GM03348 (cell line): ENCODE measurements at regions not wholly inside any gene's neighbourhood (a gene's known extent, or its start where the extent isn't known, plus 50 kb on each side); places are given as distances from the start of the nearest gene placed in this dataset.
"Not testable (repeated sequence)": the region's sequence is repeated elsewhere in the genome, so short reads cannot be mapped to it uniquely, and the experiment has no call there.

Source experiments
- DNase-seq: peaks from one replicate; pipeline ENCODE4 v3.0.0; 2012; ENCODE audit warnings: low spot score

DNA sequence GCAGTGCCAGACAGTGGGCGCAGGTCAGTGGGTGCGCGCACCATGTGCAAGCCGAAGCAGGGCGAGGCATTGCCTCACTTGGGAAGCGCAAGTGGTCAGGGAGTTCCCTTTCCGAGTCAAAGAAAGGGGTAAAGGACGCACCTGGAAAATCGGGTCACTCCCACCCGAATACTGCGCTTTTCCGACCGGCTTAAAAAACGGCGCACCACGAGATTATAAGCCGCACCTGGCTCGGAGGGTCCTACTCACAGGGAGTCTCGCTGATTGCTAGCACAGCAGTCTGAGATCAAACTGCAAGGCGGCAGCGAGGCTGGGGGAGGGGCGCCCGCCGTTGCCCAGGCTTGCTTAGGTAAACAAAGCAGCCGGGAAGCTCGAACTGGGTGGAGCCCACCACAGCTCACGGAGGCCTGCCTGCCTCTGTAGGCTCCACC, 77.9 kb downstream of the NR4A2 start:
- DNase-seq = not testable (repeated sequence)

GRCh38 chr2:156253765-156254164, 78.8 kb downstream of the NR4A2 start:
- DNase-seq = no peak

DNA sequence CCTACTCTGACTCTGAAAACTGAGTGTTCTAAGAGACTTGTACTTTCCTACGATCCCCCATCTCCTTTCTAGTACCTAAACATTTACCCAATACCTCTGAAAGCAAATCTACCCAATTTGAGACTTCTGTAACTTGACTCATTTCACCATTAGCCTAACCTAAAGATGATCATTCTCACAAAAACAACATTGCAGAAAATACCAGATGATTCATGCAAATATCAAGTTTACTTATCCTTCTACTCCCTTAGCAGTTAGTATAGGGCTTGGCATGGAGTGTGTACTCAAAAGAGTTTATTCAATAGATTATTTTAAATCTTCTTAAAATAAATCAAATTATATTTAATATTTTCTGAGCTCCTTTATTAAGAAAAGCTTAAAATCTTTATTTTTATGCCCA, 89.6 kb downstream of the NR4A2 start:
- DNase-seq = no peak

DNA sequence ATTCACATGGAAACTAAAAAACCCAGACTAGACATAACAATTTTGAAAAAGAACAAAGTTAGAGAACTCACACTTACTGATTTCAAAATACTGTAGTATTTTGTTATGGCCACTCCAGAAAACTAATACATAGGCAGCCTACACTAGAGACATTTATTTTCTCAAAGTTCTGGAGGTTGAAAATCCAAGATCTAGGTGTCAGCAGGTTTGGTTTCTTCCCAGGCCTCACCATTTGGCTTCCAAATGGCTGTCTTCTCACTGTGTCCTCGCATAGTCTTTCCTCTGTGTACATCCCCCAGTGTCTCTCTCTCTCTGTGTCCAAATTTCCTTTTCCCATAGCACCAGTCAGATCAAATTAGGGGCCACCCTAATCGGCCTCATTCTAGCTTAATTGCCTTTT, 95.0 kb downstream of the NR4A2 start:
- no peak for DNase-seq

DNA sequence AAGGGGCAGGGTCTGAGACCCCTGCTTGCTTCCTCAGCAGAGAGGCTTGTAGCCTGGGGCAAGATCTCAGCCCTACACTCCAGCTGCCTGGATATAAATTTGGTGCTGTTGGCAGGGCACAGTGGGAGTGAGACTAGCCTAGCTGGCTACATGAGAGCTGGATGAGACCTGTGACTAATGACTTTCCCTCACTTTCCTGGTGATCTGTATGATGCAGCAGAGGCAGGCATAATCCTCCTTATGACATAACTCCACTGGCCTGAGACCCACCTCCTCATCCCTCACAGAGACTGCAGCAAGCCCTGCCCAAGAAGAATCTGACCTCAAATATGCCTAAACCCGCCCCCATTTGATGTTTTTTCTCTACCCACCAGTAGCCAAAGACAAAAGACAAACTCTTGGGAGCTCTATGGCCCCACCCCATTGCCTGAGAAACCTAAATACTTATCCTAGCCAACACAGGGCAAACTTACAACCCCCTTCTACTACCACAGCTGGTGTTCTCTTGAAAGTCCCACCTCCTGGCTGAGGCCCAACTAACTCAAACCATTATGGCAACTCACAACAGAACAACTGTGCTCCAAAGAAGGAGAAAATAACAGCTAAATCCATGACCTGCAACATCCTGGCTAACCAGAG, 102.7 kb downstream of the NR4A2 start:
- no peak for DNase-seq

- not testable (repeated sequence) for DNase-seq
These were observed 109.2 kb downstream of the NR4A2 start for GRCh38 chr2:156223328-156223727.

DNA sequence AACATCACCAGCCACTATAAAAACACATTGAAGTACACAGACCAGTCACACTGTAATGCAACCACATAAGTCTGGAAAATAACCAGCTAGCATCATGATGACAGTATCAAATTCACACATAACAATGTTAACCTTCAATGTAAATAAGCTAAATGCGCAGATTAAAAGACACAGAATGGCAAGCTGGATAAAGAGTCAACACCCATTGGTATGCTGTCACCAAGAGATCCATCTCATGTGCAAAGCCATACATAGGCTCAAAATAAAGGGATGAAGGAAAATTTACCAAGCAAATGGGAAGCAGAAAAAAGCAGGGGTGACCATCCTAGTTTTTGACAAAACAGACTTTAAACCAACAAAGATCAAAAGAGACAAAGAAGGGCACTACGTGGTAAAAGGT, 110.8 kb downstream of the NR4A2 start:
- DNase-seq = no peak

DNA sequence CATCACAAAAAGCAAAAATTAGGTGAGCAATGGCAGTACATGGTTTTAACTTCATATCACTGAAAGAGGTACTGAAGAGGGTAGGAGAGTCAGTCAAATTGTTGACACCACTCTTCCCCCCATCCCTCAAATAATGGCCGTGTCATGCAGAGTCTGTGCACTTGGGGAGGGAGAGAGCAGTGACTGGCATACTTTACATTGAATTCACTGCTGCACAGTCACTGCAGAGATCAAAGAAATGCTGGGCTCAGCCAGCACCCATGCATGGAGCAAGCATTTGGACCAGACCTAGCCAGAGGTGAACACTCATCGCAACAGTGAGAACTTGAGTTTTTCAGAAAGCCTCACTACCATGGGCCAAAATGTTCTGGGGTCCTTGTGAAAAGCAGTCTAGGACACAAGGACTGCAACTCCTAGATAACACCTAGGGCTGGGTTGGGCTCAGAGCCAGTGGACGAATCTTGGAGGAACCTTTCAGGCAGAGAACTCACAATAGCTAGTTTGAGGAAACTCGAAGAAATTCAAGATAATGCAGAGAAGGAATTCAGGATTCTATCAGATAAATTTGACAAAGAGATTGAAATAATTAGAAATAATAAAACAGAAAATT, 112.9 kb downstream of the NR4A2 start:
- DNase-seq = no peak

- no peak for DNase-seq
These were observed 116.9 kb downstream of the NR4A2 start for GRCh38 chr2:156215656-156216055.

DNA sequence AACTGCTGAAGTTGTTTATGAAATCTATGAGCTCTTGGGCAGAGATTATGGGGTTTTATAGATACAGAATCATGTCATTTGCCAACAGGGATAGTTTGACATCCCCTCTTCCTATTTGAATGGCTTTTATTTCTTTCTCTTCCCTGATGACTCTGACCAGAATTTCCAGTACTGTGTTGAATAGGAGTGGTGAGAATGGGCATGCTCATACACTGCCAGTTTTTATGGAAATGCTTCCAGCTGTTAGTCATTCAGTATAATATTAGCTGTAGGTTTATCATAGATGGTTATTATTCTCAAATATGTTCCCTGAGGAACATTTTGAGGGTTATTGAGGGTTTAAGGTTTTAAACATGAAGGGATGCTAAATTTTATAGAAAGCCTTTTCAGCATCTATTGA, 121.2 kb downstream of the NR4A2 start:
- DNase-seq = no peak

- DNase-seq = no peak
These were observed 126.2 kb downstream of the NR4A2 start for GRCh38 chr2:156206355-156206754.

DNA sequence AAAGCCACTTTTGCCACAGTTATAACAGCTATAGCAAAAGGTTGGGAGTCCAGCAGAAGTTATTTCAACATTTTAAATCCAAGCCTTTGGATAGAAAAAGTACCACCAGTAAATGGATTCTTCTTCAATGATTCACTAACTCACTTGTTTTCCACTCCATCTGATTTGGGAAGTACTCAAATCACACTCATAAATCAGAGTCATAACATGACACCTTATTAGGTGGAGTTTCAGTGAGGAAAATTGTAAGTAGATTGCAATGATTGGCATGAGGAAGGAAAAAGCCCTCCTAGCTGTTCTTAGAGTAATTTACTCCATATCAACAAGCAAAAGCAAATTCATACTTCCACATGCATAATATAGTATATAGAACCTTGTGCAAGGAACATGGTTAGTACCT, 132.9 kb downstream of the NR4A2 start:
- DNase-seq = no peak

DNA sequence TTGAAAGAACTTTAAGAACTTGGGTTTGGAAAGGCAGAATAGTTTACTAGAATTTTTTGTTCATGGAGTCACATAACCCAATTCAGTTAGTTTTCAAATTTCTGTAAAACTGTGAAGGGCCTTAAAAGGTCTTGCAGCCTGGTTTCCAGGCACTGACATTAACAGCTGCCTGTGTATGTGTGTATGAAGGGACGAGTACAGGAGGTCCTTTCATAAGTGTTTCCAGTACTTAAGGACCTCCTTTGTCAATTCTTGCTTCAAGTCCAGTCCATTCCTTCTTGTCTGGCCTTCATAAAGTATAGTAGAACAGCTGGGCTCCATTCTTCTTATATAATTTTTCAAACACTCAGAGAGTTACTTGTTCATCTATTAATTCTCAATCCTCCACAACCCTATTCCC, 136.5 kb downstream of the NR4A2 start:
- no peak for DNase-seq

DNA sequence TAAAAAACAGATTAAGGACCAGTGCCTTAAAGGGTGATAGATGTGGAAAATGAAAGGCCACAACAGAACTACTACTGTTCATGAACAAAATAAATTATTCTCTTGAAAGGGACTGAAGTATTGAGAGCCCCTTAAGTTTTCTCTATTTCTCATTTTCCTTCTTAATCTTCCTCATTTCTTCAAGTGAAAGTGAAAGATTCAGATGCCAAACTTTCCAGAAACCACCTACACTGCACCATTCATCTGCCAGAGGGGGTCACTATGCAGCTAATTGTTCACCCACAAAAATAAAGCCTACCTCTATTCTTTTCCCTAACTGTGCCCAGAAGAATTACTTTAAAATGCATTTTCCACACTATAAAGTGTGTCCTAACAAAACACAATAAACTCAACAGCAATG, 140.1 kb downstream of the NR4A2 start:
- no peak for DNase-seq

DNA sequence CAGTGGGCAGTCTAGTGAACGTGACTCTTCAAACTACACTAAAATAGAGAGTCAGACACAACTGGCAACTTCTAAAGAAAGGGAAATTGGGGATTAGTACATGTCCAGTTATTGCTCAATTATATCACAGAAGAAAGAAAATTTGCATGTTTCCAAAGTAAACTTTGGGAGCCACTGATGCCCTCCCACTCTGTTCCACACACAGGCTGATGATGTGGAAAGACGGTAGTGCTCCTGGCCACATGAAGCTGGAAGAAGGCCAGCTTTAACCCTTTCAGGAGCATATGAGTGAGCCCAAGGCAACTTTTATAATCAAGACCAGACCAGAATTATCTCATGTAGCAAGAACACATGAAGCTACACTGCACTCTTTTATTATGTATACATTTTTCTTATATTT, 141.0 kb downstream of the NR4A2 start:
- DNase-seq = no peak

DNA sequence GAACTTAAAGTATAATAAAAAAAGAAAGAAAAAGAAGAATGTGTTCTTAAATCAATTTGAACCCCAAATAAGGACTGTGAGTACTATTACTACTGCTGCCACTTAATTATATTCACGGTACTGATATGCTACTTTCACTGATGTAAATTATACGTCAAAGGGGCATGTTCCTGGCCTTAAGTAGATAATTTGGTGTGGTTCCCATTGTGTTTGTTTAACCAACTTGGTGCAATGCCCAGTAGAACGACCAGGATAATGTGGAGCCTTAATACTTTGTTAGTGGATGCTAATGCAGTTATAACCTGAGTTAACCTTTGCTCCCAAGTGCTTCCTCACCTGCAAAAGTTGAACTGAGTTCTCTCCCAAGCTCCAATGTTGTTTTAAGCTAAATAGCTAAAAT, 142.0 kb downstream of the NR4A2 start:
- DNase-seq = no peak

DNA sequence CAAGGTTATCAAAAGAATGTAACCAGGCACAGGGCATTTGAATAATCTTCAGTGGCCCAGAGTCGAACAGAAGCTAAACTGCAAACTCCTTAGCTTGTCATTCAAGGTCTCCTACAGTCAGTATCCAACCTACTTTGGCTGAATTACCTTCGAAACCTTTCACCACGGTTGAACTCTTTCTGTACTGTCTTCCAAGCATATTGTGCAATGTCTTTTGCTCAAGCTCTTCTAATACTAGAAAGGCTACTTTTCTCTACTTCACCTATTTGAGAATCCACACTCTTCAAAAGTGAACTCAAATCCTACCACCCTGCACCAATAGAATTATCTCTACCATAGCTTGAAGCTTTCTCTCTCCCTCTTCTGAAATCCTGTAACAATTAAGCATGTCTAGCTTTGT, 142.9 kb downstream of the NR4A2 start:
- DNase-seq = no peak

DNA sequence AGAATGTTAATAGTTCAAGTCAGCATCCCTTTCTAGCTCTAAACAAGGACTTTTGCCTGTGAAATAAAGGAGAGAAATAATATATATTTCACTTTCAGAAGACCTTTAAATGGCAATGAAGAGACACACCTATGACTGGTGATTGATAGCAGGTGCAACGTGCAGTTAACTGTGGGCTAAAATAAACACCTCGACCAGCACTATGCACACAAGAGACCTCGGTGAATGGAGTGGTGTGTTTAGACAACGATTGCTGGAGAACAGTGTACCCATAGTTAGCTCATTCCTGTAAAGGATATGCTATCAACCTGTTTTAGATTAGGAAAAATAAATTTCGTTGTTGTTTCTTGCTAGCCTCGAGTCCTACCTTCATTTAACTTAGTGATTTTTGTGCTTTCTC, 143.4 kb downstream of the NR4A2 start:
- DNase-seq = no peak

GRCh38 chr2:156182132-156182531, 150.4 kb downstream of the NR4A2 start:
- no peak for DNase-seq

DNA sequence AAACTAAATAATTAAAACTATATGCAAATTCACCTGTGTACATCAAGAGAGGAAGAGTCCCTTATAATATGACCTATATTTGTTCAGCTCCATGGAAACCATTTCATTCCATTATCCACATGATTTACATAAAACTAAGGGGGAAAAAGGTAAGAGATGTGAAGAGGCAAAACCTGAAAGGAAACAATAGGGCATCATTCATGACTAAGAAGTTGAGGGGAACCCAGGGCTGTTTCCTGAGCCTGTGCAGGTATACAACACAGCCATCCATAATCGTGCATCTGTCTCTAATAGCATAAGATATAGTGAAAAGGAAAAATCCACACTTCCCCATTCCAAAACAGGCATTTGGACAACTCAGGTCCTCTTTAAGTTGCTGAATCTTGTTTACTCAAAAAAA, 151.3 kb downstream of the NR4A2 start:
- no peak for DNase-seq

DNA sequence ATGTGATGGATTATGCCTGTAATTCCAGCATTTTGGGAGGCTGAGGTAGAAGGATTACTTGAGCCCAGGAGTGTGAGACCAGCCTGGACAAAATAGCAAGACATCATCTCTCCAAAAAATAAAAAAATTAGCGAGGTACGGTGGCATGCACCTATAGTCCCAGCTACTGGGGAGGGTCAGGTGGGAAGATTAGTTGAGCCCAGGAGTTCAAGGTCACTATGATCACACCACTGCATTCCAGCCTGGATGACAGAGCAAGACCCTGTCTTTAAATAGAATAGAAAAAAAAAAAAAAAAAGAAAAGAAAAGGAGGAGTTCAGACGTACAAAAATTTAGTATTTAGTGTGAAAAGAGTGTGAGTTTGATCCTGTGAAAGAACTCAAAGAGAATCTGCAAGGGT, 154.9 kb downstream of the NR4A2 start:
- DNase-seq = no peak

DNA sequence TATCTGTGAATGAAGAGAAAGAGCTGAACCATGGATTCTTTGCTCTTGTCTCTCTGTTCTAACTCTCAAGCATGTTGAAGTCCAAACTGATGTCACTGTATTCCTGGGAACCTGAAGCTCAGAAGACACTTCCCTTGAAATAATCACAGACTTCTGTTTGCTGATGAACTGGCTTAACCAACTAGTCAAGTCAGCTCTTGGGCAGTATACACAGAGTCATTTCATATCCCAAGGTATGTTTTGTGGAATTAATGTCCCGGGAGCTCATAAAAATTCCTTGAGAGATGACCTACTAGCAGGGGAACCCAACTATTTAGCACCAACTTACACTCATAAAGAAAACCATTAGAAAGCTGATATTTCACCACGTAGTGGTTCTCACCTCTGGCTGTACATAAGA, 156.6 kb downstream of the NR4A2 start:
- no peak for DNase-seq

- DNase-seq = no peak
These were observed 161.6 kb downstream of the NR4A2 start for GRCh38 chr2:156170929-156171328.

- DNase-seq = no peak
These were observed 166.8 kb downstream of the NR4A2 start for GRCh38 chr2:156165742-156166141.
